K562 (cell line): ENCODE measurements at regions not wholly inside any gene's neighbourhood (a gene's known extent, or its start where the extent isn't known, plus 50 kb on each side); places are given as distances from the start of the nearest gene placed in this dataset.

Experiments
- CTBP1 ChIP-seq: fragments of 450-650 bp; IDR thresholded peaks from 2 replicates; pipeline ENCODE4 v1.6.1; 2016; ENCODE audit warnings: borderline replicate concordance
- CTCF ChIP-seq, 3 experiments: IDR thresholded peaks in 2 of 3; conservative IDR thresholded peaks in 1 of 3; 2 replicates each; pipeline ENCODE4 v1.5.1; 2011 to 2012; ENCODE audit warnings: low read length in 3 of 3, mild to moderate bottlenecking in 3 of 3, control low read depth in 2 of 3, improper control_type of control experiment in 1 of 3, inconsistent platforms in 1 of 3, low read depth in 1 of 3, mixed read lengths in 1 of 3, moderate library complexity in 1 of 3; ENCODE audit not compliant: insufficient read depth in 2 of 3
- FOXM1 ChIP-seq, 2 experiments: fragments of 450-650 bp in 1 of 2; sonication (generic) in 1 of 2; formaldehyde crosslinking in 1 of 2; IDR thresholded peaks; 2 replicates each; pipeline versions ENCODE4 v1.6.1 to v1.9.0; 2017 to 2022; ENCODE audit warnings: low read depth in 2 of 2, mild to moderate bottlenecking in 2 of 2, missing genetic modification reagents in 1 of 2, moderate library complexity in 1 of 2
- HNRNPL ChIP-seq: fragments of 200-400 bp; formaldehyde crosslinking; IDR thresholded peaks from 2 replicates; pipeline ENCODE4 v1.6.1; 2017; ENCODE audit warnings: low read depth, mild to moderate bottlenecking, low read length
- MEIS2 ChIP-seq: fragments of 450-650 bp; IDR thresholded peaks from 2 replicates; pipeline ENCODE4 v1.6.1; 2014; ENCODE audit warnings: mild to moderate bottlenecking; ENCODE audit not compliant: partially characterized antibody
- NCOA2 ChIP-seq, 2 experiments: fragments of 450-650 bp; IDR thresholded peaks; 2 replicates each; pipeline ENCODE4 v1.6.1; 2018; ENCODE audit warnings: mild to moderate bottlenecking in 2 of 2, moderate library complexity in 1 of 2; ENCODE audit not compliant: partially characterized antibody in 2 of 2
- PRPF4 ChIP-seq: fragments of 200-400 bp; formaldehyde crosslinking; IDR thresholded peaks from one replicate; pipeline ENCODE4 v1.6.1; 2017; ENCODE audit warnings: low read length, low read depth, mild to moderate bottlenecking; ENCODE audit not compliant: insufficient read depth, poor library complexity, severe bottlenecking
- UBTF ChIP-seq, 2 experiments: IDR thresholded peaks; 2 replicates each; pipeline ENCODE4 v1.6.1; 2012; ENCODE audit warnings: improper control_type of control experiment in 2 of 2, low read depth in 2 of 2, low read length in 2 of 2, borderline replicate concordance in 1 of 2
- TF ChIP-seq, protein P1 (sequence below): sonication (generic); formaldehyde crosslinking; IDR thresholded peaks from 2 replicates; pipeline ENCODE4 v1.8.1; 2023; ENCODE audit warnings: mild to moderate bottlenecking, missing genetic modification reagents
- TF ChIP-seq, protein P2 (sequence below): fragments of 450-650 bp; IDR thresholded peaks from 2 replicates; pipeline ENCODE4 v1.7.0; 2016; ENCODE audit warnings: borderline replicate concordance

DNA sequence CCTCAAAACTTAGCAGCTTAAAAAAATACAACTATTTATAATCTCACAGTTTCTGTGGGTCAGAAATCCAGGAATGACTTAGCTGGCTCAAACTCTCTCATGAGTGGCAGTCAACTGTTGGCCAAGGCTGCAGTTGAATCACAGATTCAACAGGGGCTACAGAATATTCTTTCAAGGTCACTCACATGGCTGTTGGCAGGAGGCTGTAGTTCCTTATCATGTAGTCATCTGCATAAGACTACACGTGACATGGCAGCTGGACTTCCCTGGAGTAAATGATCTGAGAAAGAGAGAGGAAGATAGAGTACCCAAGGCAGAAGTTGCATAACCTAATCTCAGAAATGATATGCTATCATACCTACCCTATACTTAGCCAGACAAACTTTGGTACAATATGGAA is 75.2 kb upstream of the TSPAN2 start:
- TF ChIP-seq CTCF (IDR thresholded peaks at IDR 0.05 in 2 of 3, conservative IDR thresholded peaks at IDR 0.05 in 1 of 3; ENCODE audit: insufficient read depth in 2 of 3, low read depth in 1 of 3, low read length in 3 of 3) = no peak
- no peak for TF ChIP-seq MEIS2
- no peak for TF ChIP-seq UBTF (IDR thresholded peaks at IDR 0.05; ENCODE audit: borderline replicate concordance in 1 of 2, low read depth in 2 of 2, low read length in 2 of 2)
- TF ChIP-seq CTBP1 = no peak
- no peak for TF ChIP-seq FOXM1 (IDR thresholded peaks at IDR 0.05; ENCODE audit: low read depth)
- no peak for TF ChIP-seq FOXM1 (CRISPR knock-in tag; IDR thresholded peaks at IDR 0.05; ENCODE audit: low read depth)
- TF ChIP-seq NCOA2 (IDR thresholded peaks at IDR 0.05; ENCODE audit: partially characterized antibody in 2 of 2) = no peak
- TF ChIP-seq, protein P1, sequence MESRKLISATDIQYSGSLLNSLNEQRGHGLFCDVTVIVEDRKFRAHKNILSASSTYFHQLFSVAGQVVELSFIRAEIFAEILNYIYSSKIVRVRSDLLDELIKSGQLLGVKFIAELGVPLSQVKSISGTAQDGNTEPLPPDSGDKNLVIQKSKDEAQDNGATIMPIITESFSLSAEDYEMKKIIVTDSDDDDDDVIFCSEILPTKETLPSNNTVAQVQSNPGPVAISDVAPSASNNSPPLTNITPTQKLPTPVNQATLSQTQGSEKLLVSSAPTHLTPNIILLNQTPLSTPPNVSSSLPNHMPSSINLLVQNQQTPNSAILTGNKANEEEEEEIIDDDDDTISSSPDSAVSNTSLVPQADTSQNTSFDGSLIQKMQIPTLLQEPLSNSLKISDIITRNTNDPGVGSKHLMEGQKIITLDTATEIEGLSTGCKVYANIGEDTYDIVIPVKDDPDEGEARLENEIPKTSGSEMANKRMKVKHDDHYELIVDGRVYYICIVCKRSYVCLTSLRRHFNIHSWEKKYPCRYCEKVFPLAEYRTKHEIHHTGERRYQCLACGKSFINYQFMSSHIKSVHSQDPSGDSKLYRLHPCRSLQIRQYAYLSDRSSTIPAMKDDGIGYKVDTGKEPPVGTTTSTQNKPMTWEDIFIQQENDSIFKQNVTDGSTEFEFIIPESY (CRISPR knock-in tag) = no peak
- TF ChIP-seq, protein P2, sequence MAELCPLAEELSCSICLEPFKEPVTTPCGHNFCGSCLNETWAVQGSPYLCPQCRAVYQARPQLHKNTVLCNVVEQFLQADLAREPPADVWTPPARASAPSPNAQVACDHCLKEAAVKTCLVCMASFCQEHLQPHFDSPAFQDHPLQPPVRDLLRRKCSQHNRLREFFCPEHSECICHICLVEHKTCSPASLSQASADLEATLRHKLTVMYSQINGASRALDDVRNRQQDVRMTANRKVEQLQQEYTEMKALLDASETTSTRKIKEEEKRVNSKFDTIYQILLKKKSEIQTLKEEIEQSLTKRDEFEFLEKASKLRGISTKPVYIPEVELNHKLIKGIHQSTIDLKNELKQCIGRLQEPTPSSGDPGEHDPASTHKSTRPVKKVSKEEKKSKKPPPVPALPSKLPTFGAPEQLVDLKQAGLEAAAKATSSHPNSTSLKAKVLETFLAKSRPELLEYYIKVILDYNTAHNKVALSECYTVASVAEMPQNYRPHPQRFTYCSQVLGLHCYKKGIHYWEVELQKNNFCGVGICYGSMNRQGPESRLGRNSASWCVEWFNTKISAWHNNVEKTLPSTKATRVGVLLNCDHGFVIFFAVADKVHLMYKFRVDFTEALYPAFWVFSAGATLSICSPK = no peak
- TF ChIP-seq HNRNPL = no peak
- no peak for TF ChIP-seq PRPF4
